GM12891 (cell line): ENCODE measurements at regions not wholly inside any gene's neighbourhood (a gene's known extent, or its start where the extent isn't known, plus 50 kb on each side); places are given as distances from the start of the nearest gene placed in this dataset.

Experiments
- PAX5 ChIP-seq: IDR thresholded peaks from 2 replicates; pipeline ENCODE4 v1.6.1; 2011; ENCODE audit warnings: low read length, moderate library complexity, mild to moderate bottlenecking; ENCODE audit not compliant: insufficient read depth, severe bottlenecking
- POLR2A ChIP-seq: IDR thresholded peaks from 2 replicates; pipeline ENCODE4 v1.6.1; 2011; ENCODE audit warnings: low read depth, low read length, control low read depth
- POLR2AphosphoS5 ChIP-seq: IDR thresholded peaks from 2 replicates; pipeline ENCODE4 v1.6.1; 2011; ENCODE audit warnings: low read depth, low read length, control low read depth
- TAF1 ChIP-seq: IDR thresholded peaks from 2 replicates; pipeline ENCODE4 v1.6.1; 2011; ENCODE audit warnings: low read depth, low read length, control low read depth

GRCh38 chr1:65531972-65532570 lies 111.6 kb downstream of the LEPR start:
- TF ChIP-seq POLR2AphosphoS5 (no peak), TAF1 (no peak), POLR2A (no peak), PAX5 (no peak)
